ENCODE measurements at regions not wholly inside any gene's neighbourhood (a gene's known extent, or its start where the extent isn't known, plus 50 kb on each side); places are given as distances from the start of the nearest gene placed in this dataset.

DNA sequence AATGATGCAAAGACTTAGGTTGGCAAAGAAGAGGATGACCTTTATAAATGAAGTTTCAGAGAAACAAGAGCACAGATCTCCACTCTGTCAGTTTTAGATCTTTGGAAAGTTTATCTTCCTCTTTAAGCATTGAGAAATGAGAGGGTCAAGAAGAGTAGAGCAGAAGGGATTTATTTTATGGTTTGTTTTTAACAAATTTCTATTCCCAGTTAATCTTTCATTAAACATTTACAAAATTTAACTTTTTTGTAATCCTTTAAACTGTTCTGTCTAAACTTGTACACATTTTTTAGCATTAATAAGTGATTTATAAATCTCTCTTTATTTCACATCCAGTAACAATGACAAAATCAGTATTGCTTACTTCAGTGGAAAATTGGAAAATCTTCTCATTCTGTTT lies 875.0 kb upstream of the IGFBP7 start:
- no peaks in the 10 kb centered on the region for H3K36me3 ChIP-seq

DNA sequence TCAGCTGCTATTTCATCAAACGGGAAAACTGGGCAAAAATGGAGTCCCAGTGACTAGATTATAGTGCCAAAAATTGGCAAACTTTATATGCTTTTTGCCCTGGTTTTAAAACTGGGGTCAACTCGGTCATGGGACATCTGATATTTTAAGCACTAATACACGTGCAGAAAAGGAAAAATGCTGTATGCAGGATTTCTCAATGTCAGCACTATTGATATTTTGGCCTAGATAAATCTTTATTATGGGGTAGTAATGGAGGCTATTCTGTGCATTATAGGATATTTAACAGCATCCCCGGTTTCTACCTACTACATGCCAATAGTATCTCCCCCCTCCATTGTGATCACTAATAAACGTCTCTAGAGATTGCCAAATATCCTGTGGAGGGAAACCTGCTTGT lies 870.9 kb upstream of the IGFBP7 start:
- intact Hi-C loops (cut with DNase I; ENCODE audit: low total_unique reads): no loop called here
- H3K4me3 ChIP-seq: no peak overlapping the region
- no peak overlapping the region for H3K27ac ChIP-seq
- H3K36me3 ChIP-seq: no peaks in the 10 kb centered on the region
- no peak for TF ChIP-seq POLR2AphosphoS5 (IDR thresholded peaks at IDR 0.05)
- H3K4me1 ChIP-seq: no peaks in the 10 kb centered on the region
- H3K9me3 ChIP-seq: no peaks in the 10 kb centered on the region
- H3K27me3 ChIP-seq (replicated peaks in 1 of 7): no peaks in the 10 kb centered on the region
- no peak for DNase-seq
- 50 to 64% (median 57%) methylated on average over 5 of the region's 5 CpGs for WGBS, 5 donors

More for the DNA sequence above, 875.0 kb upstream of the IGFBP7 start:
- no peak for DNase-seq
- Histone ChIP-seq H3K27me3 (replicated peaks in 1 of 7) (no peaks in the 10 kb centered on the region), H3K4me3 (no peak overlapping the region), H3K4me1 (no peaks in the 10 kb centered on the region), H3K9me3 (no peaks in the 10 kb centered on the region), H3K27ac (no peak overlapping the region)
- TF ChIP-seq, protein P1, sequence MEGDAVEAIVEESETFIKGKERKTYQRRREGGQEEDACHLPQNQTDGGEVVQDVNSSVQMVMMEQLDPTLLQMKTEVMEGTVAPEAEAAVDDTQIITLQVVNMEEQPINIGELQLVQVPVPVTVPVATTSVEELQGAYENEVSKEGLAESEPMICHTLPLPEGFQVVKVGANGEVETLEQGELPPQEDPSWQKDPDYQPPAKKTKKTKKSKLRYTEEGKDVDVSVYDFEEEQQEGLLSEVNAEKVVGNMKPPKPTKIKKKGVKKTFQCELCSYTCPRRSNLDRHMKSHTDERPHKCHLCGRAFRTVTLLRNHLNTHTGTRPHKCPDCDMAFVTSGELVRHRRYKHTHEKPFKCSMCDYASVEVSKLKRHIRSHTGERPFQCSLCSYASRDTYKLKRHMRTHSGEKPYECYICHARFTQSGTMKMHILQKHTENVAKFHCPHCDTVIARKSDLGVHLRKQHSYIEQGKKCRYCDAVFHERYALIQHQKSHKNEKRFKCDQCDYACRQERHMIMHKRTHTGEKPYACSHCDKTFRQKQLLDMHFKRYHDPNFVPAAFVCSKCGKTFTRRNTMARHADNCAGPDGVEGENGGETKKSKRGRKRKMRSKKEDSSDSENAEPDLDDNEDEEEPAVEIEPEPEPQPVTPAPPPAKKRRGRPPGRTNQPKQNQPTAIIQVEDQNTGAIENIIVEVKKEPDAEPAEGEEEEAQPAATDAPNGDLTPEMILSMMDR (IDR thresholded peaks at IDR 0.05 in 8 of 11, conservative IDR thresholded peaks at IDR 0.05 in 3 of 11): no peak
- TF ChIP-seq POLR2A (IDR thresholded peaks at IDR 0.05) (no peak), POLR2AphosphoS5 (IDR thresholded peaks at IDR 0.05) (no peak)
- intact Hi-C loops (cut with DNase I; ENCODE audit: low total_unique reads): no loop called here

DNA sequence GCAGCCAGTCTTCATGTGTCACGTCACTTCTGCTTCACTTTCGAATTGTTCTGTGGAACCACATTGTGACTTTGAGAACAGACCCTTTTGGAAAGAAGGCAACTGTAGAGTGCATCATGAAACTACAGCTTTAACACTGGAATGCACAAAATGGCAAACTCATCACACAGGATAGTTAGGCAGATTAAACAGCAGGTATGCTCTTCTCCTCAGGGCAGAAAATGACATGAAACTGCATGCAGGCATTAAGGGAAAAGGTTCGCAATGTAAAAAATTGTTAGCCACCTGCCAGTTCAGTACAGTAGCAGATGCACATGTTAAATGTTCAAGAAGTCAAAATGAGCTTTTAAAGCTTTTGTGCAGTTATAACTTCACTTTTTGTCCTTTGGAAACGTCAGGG lies 864.6 kb upstream of the IGFBP7 start:
- Histone ChIP-seq H3K27ac (no peak overlapping the region), H3K27me3 (replicated peaks in 1 of 7) (no peaks in the 10 kb centered on the region), H3K4me1 (no peaks in the 10 kb centered on the region), H3K9me3 (peaks cover 0 to under 1% (median 0%) of the 10 kb centered on the region in 8 donors), H3K4me3 (no peak overlapping the region), H3K36me3 (no peaks in the 10 kb centered on the region)
- intact Hi-C loops (cut with DNase I; ENCODE audit: low total_unique reads): no loop called here
- no peak for DNase-seq
- WGBS, 5 donors: 72 to 84% (median 77%) methylated on average over 4 of the region's 4 CpGs
- TF ChIP-seq, protein P1 (IDR thresholded peaks at IDR 0.05 in 8 of 11, conservative IDR thresholded peaks at IDR 0.05 in 3 of 11): no peak
- TF ChIP-seq POLR2A (IDR thresholded peaks at IDR 0.05): no peak
- TF ChIP-seq POLR2AphosphoS5 (IDR thresholded peaks at IDR 0.05): no peak

DNA sequence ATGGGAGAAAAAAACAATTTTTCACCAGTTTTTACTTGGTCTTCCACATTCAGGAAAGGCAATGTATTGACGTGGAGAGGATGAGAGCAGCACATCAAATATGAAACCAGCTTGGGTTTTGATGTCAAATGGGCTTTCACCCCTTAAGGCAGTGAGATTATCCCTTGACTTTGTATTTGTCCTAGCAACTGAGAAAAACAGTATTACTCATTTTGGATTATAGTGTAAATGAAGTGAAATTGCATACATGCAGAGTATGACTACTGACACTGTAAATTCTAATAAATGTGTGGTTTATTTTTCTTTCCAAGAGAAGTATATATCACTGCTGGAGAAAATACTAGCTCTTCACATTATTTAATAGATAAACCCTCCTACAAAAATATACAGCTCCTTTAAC lies 863.6 kb upstream of the IGFBP7 start:
- WGBS, 5 donors: 71 to 92% (median 79%) methylated on average over 1 of the region's 1 CpG
- intact Hi-C loops (cut with DNase I; ENCODE audit: low total_unique reads): no loop called here
- H3K9me3 ChIP-seq: peaks cover 0 to 6% (median 0%) of the 10 kb centered on the region in 8 donors
- H3K36me3 ChIP-seq: no peaks in the 10 kb centered on the region
- DNase-seq: no peak
- TF ChIP-seq POLR2A (IDR thresholded peaks at IDR 0.05): no peak
- TF ChIP-seq POLR2AphosphoS5 (IDR thresholded peaks at IDR 0.05): no peak
- TF ChIP-seq, protein P1 (IDR thresholded peaks at IDR 0.05 in 8 of 11, conservative IDR thresholded peaks at IDR 0.05 in 3 of 11): no peak
- no peaks in the 10 kb centered on the region for H3K4me1 ChIP-seq
- H3K27me3 ChIP-seq (replicated peaks in 1 of 7): no peaks in the 10 kb centered on the region
- no peak overlapping the region for H3K27ac ChIP-seq
- no peak overlapping the region for H3K4me3 ChIP-seq

DNA sequence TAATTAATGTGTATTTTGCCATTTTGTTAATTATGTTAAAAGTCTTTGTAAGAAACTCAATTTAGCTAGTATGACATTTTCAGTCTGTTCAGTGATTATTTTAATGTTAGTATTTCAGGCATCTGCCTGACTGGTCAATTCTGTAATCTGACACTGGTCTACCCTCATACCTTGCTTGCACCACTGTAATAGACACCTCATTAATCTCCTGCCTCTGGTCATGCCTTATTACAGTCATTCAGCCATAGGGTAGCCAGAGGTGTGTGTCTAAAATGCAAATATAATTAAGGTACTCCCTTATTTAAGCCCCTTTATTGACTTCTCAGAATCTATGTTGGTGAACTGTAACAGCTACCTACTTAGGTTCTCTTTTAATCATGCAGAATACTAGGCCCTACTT lies 861.1 kb upstream of the IGFBP7 start:
- H3K27ac ChIP-seq: no peak overlapping the region
- intact Hi-C loops (cut with DNase I; ENCODE audit: low total_unique reads): no loop called here
- H3K27me3 ChIP-seq (replicated peaks in 1 of 7): no peaks in the 10 kb centered on the region
- H3K36me3 ChIP-seq: no peaks in the 10 kb centered on the region
- no peak for TF ChIP-seq POLR2AphosphoS5 (IDR thresholded peaks at IDR 0.05)
- no peak for TF ChIP-seq POLR2A (IDR thresholded peaks at IDR 0.05)
- TF ChIP-seq, protein P1 (IDR thresholded peaks at IDR 0.05 in 8 of 11, conservative IDR thresholded peaks at IDR 0.05 in 3 of 11): no peak
- peaks cover 0 to 28% (median 14%) of the 10 kb centered on the region in 8 donors for H3K9me3 ChIP-seq
- no peak for DNase-seq
- no peak overlapping the region for H3K4me3 ChIP-seq
- H3K4me1 ChIP-seq: no peaks in the 10 kb centered on the region

Measured in spleen (tissue), 11 donors.